Kidney capillary endothelial cell (primary cell): ENCODE measurements at regions not wholly inside any gene's neighbourhood (a gene's known extent, or its start where the extent isn't known, plus 50 kb on each side); places are given as distances from the start of the nearest gene placed in this dataset.

Source experiments
- DNase-seq: peaks from one replicate; pipeline ENCODE4 v3.0.0-alpha.2; 2018; ENCODE audit warnings: low spot score

GRCh38 chr7:32346253-32346652, 143.9 kb downstream of the LSM5 start:
- no peak for DNase-seq

GRCh38 chr7:32336726-32337125, 153.5 kb downstream of the LSM5 start:
- DNase-seq: no peak

GRCh38 chr7:32335107-32335506, 155.1 kb downstream of the LSM5 start:
- peak; percentile 4 for DNase-seq

GRCh38 chr7:32330602-32331001, 159.6 kb downstream of the LSM5 start:
- no peak for DNase-seq

- DNase-seq: no peak
These were observed 164.1 kb downstream of the LSM5 start for GRCh38 chr7:32326078-32326477.

GRCh38 chr7:32323712-32324111, 166.5 kb downstream of the LSM5 start:
- no peak for DNase-seq

GRCh38 chr7:32319012-32319382, 171.2 kb downstream of the LSM5 start:
- no peak for DNase-seq

- no peak for DNase-seq
These were observed 171.7 kb downstream of the LSM5 start for GRCh38 chr7:32318300-32319011.

GRCh38 chr7:32316839-32317238, 173.3 kb downstream of the LSM5 start:
- no peak for DNase-seq

- DNase-seq: no peak
These were observed 175.4 kb downstream of the LSM5 start for GRCh38 chr7:32314761-32315160.

GRCh38 chr7:32301427-32301826, 188.8 kb downstream of the LSM5 start:
- no peak for DNase-seq

GRCh38 chr7:32299133-32299702, 191.0 kb downstream of the LSM5 start:
- no peak for DNase-seq

- no peak for DNase-seq
These were observed 191.6 kb downstream of the LSM5 start for GRCh38 chr7:32298408-32299132.

GRCh38 chr7:32293833-32294232, 196.3 kb downstream of the LSM5 start:
- no peak for DNase-seq

- DNase-seq: no peak
These were observed 200.3 kb downstream of the LSM5 start for GRCh38 chr7:32289651-32290414.

GRCh38 chr7:32285698-32286097, 204.5 kb downstream of the LSM5 start:
- no peak for DNase-seq

- DNase-seq: no peak
These were observed 206.6 kb downstream of the LSM5 start for GRCh38 chr7:32283546-32283945.

- DNase-seq: no peak
These were observed 209.3 kb upstream of the PDE1C start for GRCh38 chr7:32279500-32279899.

GRCh38 chr7:32275216-32276009, 205.2 kb upstream of the PDE1C start:
- DNase-seq: no peak

- no peak for DNase-seq
These were observed 203.1 kb upstream of the PDE1C start for GRCh38 chr7:32273297-32273696.

GRCh38 chr7:32266932-32267475, 196.8 kb upstream of the PDE1C start:
- DNase-seq: no peak
